Keratinocyte (primary cell): ENCODE measurements at regions not wholly inside any gene's neighbourhood (a gene's known extent, or its start where the extent isn't known, plus 50 kb on each side); places are given as distances from the start of the nearest gene placed in this dataset.

Experiments
- CTCF ChIP-seq, 3 experiments: IDR thresholded peaks in 1 of 3; conservative IDR thresholded peaks in 1 of 3; optimal IDR thresholded peaks in 1 of 3; 2 replicates in 2 of 3; 3 replicates in 1 of 3; pipeline versions ENCODE3 to v1.5.1; 2011; ENCODE audit warnings: low read length in 3 of 3, mild to moderate bottlenecking in 3 of 3, moderate library complexity in 2 of 3, control low read depth in 1 of 3, inconsistent platforms in 1 of 3; ENCODE audit not compliant: insufficient read depth in 2 of 3; ENCODE audit errors: extremely low read depth in 1 of 3
- EZH2 ChIP-seq: IDR thresholded peaks from one replicate; pipeline ENCODE4 v1.6.1; 2012; ENCODE audit warnings: inconsistent platforms, mild to moderate bottlenecking, low read length, moderate library complexity

GRCh38 chr16:60371591-60371990 is 1637.5 kb upstream of the GOT2 start:
- TF ChIP-seq CTCF (optimal IDR thresholded peaks at IDR 0.05 in 1 of 3, IDR thresholded peaks at IDR 0.05 in 1 of 3, conservative IDR thresholded peaks at IDR 0.05 in 1 of 3; ENCODE audit: extremely low read depth in 1 of 3, insufficient read depth in 2 of 3, low read length in 3 of 3) (no peak), EZH2 (no peak)
